ENCODE measurements at regions not wholly inside any gene's neighbourhood (a gene's known extent, or its start where the extent isn't known, plus 50 kb on each side); places are given as distances from the start of the nearest gene placed in this dataset.

DNA sequence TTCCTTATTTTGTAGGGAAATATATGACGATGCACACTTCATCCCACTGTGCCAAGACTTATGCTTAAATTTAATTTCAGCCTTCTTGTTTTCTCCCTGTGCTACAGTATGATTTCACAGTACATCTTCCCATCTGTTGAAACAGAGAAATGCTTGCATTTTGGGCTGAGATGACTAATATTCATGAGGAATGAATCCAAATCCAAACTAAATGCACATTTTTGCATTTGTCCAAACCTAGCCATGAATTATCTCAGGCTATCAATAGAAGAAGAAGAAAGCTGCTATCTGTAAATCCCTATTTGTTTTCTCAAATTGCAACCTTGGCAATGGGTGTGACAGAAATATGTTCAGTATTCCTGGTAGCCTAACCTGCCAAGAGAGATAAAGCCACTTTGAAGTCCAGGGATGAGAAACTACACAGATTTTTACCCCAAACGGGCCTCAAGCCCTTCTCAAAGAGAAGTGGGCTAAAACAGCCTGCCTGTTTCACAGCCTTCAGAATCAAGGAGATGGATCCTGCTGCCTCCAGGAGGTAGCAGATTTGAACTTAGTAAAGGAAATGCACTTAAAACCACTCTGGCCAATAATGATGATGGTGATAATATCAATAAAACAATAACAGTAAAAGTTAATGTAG lies 306.9 kb upstream of the NT5C1B start:
- in situ Hi-C loops (cut with MboI; ENCODE audit: low pct_unique_long_range_greater_than_20kb, low sequenced_read_pairs, unreplicated experiment), result no loop called here
- TF ChIP-seq, protein P1, sequence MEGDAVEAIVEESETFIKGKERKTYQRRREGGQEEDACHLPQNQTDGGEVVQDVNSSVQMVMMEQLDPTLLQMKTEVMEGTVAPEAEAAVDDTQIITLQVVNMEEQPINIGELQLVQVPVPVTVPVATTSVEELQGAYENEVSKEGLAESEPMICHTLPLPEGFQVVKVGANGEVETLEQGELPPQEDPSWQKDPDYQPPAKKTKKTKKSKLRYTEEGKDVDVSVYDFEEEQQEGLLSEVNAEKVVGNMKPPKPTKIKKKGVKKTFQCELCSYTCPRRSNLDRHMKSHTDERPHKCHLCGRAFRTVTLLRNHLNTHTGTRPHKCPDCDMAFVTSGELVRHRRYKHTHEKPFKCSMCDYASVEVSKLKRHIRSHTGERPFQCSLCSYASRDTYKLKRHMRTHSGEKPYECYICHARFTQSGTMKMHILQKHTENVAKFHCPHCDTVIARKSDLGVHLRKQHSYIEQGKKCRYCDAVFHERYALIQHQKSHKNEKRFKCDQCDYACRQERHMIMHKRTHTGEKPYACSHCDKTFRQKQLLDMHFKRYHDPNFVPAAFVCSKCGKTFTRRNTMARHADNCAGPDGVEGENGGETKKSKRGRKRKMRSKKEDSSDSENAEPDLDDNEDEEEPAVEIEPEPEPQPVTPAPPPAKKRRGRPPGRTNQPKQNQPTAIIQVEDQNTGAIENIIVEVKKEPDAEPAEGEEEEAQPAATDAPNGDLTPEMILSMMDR (IDR thresholded peaks at IDR 0.05; ENCODE audit: extremely low read depth, insufficient read depth, missing control alignments), result no peak
- DNase-seq (ENCODE audit: low spot score), result no peak

DNA sequence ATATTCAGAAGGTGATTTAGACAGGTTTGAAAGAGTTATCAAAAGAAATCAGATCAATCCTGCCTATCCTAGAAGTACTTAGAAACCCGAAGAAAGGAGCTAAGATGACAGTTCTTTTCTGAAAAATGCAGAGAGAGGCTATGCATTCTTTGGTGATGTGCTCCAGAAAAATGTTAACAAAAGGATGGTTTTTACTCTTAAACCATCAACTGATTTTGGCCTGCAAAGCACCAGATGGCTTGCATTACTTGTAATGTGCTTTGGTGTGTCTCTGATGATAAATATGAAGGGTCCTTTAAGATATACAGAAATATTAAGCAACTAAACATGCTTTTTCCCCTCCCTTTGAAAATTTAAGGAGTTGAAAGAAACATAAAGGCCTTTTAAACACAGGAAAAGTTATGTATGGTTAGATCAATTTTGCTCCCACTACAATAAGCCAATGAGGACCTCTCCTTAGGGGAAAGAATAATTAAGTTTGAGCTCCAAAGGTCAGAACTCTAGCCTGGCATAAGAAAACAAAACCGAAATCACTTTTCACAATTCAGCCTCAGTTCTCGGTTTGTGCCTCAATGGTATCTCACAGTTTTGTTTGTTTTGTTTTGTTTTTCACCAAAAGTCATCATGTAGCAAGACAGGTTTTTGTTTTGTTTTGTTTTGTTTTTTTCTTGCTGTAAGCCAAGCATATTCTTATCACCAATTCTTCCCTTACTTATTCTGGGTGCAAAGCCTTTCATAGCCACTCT lies 302.4 kb upstream of the NT5C1B start:
- TF ChIP-seq, protein P1 (IDR thresholded peaks at IDR 0.05; ENCODE audit: extremely low read depth, insufficient read depth, missing control alignments), result no peak
- no peak for DNase-seq (ENCODE audit: low spot score)
- in situ Hi-C loops (cut with MboI; ENCODE audit: low pct_unique_long_range_greater_than_20kb, low sequenced_read_pairs, unreplicated experiment), result no loop called here

DNA sequence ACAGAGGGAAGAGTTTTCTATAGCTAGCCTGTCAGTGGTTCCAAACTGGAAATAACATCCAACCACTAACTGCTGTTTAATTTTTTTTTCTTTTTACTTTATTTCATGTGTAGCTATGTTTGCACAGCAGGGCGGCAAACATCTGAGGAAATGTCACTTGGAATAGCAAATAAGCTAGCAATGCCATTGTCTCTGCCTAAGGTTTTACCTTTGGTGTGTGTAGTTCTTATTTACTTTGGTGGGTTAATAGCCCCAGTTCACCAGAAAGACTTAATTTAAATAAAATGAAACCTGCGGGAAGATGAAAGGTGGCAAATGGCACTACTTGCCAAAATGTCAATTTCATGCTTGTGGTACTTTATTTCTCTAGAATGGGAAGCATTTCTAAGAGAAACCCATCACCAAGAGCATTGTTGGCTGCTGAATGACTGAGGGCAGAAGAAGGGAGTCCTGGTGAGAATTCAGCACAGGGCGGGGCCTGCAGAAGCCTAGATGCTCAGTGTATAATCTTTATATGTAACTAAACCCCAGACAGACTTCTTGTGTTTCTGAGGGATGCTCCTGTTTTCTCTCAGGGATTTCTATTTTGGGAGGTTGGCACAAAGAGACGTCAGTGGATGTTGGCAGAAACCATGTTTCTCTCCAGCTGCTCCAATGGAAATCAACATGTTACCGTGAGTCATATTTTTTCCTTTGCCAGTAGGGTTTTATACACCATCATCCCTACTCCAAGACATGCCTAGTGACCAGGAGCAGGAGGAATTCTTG lies 300.4 kb upstream of the NT5C1B start:
- in situ Hi-C loops (cut with MboI; ENCODE audit: low pct_unique_long_range_greater_than_20kb, low sequenced_read_pairs, unreplicated experiment), result no loop called here
- no peak for DNase-seq (ENCODE audit: low spot score)
- TF ChIP-seq, protein P1 (IDR thresholded peaks at IDR 0.05; ENCODE audit: extremely low read depth, insufficient read depth, missing control alignments), result no peak

DNA sequence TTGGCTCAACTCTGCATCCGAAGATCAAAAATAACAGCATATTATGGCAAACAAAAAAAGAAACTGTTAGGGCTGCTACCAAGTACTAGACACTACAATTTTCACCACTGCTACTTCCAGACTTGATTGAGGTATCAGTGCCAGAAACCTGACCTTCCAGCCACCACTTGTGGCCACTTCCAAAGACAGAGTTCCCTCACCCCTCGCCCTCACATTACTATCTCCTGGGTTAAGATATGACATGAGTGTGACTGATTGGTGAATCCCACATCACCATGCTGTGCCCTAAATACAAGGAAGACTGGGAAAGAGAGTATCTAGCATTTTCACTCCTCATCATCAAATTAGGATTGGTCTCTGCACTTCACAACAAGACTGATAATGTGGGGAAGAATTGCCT lies 296.1 kb upstream of the NT5C1B start:
- TF ChIP-seq, protein P1 (IDR thresholded peaks at IDR 0.05; ENCODE audit: extremely low read depth, insufficient read depth, missing control alignments), result no peak
- DNase-seq (ENCODE audit: low spot score), result no peak
- in situ Hi-C loops (cut with MboI; ENCODE audit: low pct_unique_long_range_greater_than_20kb, low sequenced_read_pairs, unreplicated experiment), result no loop called here

DNA sequence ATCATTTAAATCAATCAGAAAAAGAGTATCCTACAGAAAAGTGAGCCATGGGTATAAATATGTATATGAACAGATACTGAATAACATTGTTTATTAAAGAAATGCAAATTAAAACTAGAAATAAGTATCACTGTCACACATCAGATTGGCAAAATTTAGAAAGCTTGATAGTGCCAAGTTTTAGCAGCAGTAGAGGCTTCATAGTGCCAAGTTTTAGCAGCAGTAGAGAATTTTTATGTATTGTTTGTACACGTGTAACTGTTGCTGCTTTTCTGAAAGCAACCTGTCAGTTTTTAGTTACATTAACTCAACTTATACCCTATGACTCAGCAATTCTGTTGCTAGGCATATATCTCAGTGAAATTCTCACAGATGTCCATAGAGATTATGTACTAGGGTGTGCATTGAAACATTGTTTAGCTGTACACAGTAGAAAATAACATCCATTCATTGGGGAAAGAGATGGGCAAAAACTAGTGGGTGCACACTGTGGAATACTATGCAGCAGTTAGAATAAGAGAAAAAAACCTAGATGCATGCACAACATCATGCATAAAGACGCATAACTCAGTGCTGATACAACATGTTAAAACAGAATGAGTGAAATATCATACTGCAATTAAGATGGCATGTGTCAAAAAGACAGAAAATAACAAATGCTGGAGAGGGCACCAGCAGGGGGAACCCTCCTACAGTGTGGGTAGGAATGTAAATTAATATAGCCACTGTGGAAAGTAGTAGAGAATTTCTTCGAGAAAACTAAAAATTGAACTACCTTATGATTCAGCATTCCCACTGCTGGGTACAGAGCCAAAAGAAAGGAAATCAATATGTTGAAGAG lies 294.5 kb upstream of the NT5C1B start:
- no peak for DNase-seq (ENCODE audit: low spot score)
- in situ Hi-C loops (cut with MboI; ENCODE audit: low pct_unique_long_range_greater_than_20kb, low sequenced_read_pairs, unreplicated experiment), result no loop called here

More for the DNA sequence above, 294.5 kb upstream of the NT5C1B start:
- TF ChIP-seq, protein P1 (IDR thresholded peaks at IDR 0.05; ENCODE audit: extremely low read depth, insufficient read depth, missing control alignments), result peak; percentile 33
